H54 (cell line): ENCODE measurements at regions not wholly inside any gene's neighbourhood (a gene's known extent, or its start where the extent isn't known, plus 50 kb on each side); places are given as distances from the start of the nearest gene placed in this dataset.
A peak's percentile ranks its signal among the peaks of the same experiment; 100 is the strongest.

Experiments used
- DNase-seq: peaks from one replicate; pipeline ENCODE4 v3.0.0; 2011; ENCODE audit warnings: low spot score, mixed read lengths; ENCODE audit not compliant: insufficient read length
- FAIRE-seq: peaks from 3 replicates; lab custom pipeline; 2011; peaks lifted over from hg19 to GRCh38; lab: Jason Lieb, UNC
- POLR2A ChIP-seq: IDR thresholded peaks from 2 replicates; pipeline ENCODE4 v1.6.1; 2011; ENCODE audit warnings: low read depth, mild to moderate bottlenecking, low read length

DNA sequence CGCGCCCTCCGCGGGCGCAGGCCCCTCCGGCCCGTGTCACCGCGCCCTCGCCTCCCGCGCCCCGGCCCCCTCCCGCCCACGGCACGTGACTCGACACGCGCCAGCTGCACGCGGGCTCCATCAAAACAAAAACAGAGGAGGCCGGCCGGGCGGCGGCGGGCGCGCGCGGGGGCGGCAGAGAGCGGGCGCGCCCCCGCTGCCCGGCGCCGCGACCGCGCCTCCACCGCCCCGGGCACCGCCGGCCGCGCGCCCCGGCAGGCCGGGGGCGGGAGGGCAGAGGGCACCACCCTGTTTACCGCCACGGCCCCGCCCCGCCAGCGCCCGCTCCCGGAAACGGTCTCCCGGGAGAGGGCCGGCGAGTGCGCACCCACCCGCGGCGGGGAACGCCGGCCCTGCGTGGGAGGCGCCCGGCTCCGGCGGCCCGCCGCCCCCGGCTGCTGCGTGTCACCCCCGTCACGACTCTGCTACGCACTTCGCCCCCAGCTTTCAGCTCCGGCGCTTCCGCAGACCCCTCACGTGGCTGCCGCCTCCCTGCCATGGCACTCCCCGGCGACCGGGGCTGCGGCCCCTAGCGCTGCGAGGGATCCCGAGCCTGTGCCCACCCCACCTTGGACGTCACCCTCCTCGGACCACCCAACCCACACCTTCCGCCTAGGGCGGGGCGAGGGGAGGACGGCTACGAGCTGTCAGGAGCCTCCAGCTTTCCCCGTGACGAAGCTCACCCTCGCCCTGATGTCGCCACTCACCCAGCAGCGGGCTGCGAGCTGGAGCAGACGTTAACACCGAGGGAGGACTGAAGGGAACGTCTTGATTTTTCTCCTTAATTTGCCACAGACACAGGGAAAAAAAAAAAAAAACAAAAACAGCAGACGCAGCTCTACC is 221.6 kb upstream of the MKLN1 start:
- TF ChIP-seq POLR2A, result peak; percentile 31; the same call in 1 of the 2 replicates
- FAIRE-seq (no peak), DNase-seq (peak; percentile 79)

DNA sequence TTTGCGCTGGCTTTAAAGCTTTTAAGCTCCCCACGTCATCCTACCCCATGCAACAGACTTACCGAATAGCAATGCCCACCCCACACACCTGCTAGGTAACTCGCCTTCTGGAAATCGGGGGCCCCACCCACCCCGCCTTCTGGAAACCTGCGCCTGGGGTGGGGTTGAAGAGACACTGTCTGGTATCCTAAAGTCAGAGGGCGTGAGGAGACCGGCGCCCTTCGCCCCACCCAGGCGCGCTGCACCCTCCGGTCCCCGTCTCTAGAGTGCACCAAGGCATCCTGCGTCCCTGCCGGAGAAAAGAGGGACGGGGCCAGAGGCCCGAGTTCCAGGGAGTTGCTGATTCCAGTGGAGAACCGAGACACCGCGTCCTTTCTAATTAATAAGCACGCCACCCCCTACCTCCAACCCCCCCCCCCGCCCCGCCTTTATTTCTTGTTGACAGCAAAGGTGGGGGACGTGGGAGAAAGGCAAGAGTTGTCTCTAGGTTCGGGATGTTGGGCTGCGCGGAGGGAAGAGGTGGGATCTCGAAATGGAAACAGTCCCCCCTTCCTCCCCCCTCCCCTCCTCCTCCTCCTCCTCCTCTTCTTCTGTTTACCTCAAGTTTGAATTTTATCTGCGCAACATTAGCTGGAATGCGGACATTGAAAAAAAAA is 220.9 kb upstream of the MKLN1 start:
- TF ChIP-seq POLR2A, result no peak
- FAIRE-seq, result no peak
- no peak for DNase-seq

DNA sequence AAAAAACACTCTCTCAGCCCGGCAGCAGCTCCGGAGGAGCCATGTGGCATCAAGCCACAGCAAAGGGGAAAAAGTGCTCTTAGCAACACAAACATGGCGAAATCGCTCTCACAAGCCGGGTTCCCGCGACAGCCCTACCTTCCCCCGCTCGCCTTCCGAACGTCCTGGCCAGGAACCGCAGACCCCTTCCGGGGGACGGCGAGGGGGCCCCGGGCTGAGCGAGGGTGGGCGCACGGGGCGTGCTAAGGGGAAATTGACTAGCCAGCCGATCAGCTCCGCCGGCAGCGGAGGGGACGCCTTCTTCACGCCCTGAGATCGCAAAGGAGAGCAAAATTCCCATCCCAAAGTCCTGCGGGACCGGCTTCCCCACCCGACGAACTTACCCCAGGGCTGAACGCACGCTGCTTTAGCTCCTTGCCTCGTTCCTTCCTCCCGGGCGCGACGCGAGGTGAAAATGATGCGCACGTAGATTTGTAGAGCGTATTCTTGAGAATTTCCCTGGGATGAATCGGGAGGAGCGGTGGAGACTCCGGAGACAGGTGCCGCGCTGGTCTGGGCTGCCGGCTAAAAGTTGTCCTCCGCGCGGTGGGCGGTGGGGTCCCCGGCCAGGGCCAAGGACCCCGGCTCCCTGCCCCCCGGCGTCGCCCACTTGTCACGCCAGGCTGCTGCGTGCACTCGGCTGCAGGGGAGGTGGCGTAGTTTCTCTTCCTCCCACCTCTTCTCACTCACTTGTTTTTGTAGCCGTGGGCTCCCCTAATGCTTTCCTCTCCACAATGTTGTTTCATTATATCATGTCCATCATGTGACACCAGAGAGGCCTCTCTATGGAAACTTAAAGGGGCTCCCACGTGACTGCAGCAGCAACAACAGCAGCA is 220.1 kb upstream of the MKLN1 start:
- FAIRE-seq (no peak), DNase-seq (peak; percentile 76)
- no peak for TF ChIP-seq POLR2A

DNA sequence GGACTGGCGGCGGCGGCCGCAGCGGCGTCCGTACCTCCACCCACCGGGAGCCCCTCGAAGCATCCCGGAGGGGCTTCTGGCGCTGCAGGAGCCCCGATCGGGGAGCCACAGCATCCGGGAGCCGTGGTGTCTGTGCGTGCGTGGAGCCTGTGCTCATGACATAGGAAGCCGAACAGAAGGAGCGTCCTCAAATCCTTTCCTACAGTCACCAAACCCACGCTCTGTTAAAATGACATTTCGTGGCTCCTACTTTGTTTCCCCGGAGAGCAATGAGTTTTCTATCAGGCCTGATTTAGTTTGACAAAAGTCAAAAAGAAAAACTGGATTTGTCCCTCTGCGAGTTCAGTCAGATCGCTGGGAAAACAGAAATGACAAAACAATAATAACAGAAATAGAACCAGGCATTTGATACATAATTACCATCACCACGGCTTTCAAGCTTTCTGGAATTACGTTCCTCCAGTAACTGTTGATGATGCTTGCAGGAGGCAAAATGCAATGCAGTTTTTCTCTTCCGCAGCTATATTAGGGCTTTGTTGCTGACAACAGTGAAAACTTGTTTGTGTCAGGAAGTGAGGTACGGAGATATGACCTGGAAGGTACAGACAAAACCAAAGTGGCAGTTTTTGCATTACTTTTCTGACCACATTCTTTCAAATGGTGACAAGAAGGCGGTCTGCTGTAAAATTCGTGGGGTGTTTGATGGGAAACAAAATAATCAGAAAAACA is 219.3 kb upstream of the MKLN1 start:
- FAIRE-seq (no peak), DNase-seq (no peak)
- TF ChIP-seq POLR2A, result no peak

DNA sequence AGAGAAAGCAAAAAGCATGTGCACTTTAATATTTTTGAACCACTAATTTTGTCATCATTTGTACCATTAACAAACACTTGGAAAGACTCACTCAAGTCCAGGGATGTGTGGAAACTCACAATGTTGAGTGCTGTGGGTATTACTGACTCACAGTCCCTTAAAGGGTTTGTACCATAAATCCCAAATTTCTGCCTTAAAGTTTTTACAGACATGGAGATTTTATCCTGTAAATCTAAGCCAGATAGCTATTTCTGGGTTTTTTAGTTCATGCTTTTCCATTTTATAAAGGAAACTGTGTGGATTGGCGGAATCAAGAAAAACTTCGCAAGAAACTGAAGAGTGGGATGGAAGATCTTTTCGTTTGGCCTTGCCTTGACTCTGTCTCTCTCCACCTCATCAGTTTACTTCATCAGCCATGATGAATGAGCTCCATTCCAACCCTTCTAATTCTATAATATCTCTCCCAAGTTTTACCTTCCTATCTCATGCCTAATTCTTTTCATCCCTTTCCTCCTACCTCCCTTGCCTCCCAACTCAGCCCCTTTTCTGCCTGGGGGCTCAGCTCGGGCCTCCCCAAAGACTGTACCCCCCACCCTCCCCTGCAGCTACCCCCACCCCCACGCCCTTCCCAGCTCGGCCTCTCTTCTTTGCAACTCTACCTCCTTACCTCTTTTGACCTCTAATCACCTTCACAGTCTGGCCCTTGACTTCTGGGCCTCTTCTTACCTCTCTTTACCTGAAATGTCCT is 218.5 kb upstream of the MKLN1 start:
- FAIRE-seq, result no peak
- no peak for TF ChIP-seq POLR2A
- DNase-seq, result no peak

DNA sequence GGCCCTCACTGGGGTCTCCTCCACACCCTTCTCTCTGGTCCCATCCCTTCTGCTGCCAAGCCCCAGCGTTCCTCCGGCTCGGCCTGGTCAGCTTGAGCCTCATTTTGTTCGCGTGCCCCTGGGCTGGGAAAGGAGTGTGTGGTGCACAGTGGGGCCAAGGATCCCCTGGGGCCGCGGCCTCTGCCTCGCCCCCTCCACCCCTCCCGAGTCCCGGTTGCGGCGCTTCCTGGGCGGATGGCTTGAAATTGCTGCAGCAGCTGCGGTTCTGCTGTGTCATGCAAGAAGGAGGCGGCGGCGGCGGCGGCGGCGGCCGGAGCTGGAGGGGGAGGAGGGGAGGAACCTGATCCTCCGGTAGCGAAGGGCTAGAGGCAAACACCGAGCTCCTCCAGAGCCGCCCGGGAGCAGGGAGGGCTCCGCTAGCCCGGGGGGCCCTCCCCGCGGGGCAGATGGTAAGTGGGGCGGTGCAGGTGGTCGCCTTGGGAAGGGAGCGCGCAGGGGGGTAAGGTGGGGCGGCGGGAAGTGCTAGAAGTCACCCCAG is 217.8 kb upstream of the MKLN1 start:
- no peak; the same call in 1 of the 2 replicates for TF ChIP-seq POLR2A
- DNase-seq (peak; percentile 67), FAIRE-seq (no peak)

DNA sequence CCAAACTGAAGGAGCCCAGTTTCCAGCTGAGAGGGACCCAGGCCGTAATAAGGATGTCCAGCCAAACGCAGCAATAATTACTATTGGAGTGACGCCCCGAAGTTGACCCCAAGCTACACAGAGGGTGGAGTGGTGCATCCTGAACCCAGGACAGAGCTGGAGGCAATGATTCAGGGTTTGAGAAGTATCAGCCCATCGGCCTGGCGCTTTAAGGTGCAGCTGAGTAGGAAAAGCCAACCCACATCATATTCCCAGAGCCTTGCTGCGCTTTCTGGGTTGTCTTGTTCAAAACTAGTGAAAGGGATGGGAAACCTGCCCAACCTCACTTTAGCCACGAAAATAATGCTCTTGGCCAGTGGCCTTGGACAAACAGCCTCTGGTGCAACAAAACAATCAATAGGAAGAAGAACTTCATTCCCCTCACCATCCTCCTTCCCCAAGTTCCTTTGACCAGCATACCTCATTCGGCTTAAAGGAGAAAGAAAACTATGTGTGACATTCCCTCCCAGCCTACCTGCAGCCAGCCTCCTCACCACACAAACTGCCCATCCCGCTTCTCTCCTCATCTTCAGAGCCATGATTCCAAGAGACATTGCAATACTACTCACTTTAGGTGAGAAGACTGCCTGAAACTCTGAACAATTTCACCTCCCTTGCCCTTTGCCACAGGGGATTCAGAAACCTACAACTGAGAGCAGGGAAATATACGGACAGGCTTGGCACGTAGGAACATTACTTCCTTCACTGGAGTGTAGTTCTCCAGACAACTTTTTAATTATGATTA is 217.2 kb upstream of the MKLN1 start:
- DNase-seq (no peak), FAIRE-seq (no peak)
- peak; percentile 33; the same call in 1 of the 2 replicates for TF ChIP-seq POLR2A

DNA sequence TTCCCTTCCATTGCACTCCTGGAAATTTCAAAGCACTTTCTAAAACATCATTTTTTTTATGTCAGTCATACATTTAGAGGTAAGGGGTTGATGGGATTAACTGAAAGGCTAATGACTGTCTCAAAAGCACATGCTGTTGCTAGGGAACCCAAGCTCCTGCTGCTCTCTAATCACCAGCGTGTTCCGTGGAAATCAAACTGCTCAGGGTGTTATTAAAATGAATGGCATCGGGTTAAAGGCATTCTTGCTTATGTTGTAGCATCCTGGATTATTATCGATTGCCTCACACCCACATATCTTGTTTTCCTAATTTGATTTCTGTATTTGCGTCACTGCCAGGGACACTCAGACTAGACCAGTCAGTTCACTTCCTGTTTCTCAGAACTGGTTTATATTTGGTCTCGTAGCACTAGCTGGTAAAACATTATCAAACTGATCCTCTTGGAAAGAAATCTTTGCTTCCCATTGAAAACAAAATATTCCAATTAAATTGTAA is 216.5 kb upstream of the MKLN1 start:
- no peak for DNase-seq
- FAIRE-seq, result no peak
- TF ChIP-seq POLR2A, result no peak

DNA sequence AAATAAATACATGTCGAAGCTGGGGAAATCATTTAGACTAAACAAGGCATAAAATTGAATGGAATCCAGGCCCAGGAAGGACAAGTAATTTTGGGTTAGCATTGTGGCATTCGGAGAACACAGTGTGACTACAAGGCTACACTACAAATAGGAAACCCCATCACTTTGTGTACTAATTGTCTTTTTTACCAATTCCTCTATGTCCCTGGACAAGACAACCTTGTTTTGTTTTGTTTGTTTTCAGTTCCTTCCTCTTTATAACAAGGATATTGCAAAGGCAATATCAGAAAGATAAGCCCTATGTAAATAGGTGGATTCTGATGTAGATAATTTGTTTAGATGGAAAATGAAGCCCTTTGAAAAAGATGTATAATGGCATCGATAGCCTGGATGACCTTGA is 215.9 kb upstream of the MKLN1 start:
- no peak for TF ChIP-seq POLR2A

DNA sequence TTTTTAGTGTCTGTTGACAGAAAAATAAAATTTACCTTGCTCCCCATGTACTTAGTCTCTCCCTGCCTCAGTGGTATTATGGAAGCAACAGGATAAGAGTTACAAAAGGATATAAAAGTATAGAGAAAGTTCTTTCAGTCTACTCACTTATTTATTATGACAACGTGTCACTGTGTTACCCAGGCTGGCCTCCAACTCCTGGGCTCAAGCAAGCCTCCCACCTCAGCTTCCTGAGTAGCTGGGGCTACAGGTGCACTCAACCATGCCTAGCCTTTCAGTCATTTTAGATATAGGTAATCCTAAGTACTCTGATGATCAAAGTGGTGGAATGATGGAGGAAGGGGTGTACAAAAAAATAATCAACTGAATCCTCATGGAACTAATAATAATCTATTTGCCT is 215.2 kb upstream of the MKLN1 start:
- FAIRE-seq, result no peak
- no peak for DNase-seq
- no peak for TF ChIP-seq POLR2A

More for the DNA sequence above, 215.9 kb upstream of the MKLN1 start:
- FAIRE-seq, result no peak
- no peak for DNase-seq

DNA sequence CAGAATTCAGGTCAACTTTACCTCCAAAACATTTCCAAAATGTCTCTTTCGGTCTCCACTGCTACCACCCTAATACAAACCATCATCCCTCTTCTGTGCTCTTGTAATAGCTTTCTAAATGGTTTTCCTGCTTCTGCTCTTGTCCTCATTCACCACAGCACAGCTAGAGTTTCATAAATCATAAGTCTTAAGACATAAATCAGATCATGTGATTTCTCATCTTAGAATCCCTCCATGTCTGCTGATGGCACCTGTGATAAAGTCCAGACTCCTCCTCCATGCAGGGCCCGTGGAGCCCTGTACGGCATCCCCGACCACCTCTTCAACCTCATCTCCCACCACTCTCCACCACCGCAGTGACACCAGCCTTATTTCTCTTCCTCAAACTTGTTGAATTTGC is 212.3 kb upstream of the MKLN1 start:
- no peak for FAIRE-seq
- TF ChIP-seq POLR2A, result no peak
- DNase-seq, result no peak
